KMS-11 (cell line): ENCODE measurements at regions not wholly inside any gene's neighbourhood (a gene's known extent, or its start where the extent isn't known, plus 50 kb on each side); places are given as distances from the start of the nearest gene placed in this dataset.

ENCODE experiments used
- H2AFZ ChIP-seq: fragments of 200-600 bp; sonication (generic); 2 replicates; pipeline ENCODE4 v1.6.1; 2016; ENCODE audit warnings: antibody characterized with exemption, mixed run types, low read depth
- H3K27ac ChIP-seq: fragments of 200-600 bp; sonication (generic); 2 replicates; pipeline ENCODE4 v1.6.1; 2016; ENCODE audit warnings: mild to moderate bottlenecking, mixed run types
- H3K27me3 ChIP-seq: fragments of 200-600 bp; sonication (generic); 2 replicates; pipeline ENCODE4 v1.6.1; 2017; ENCODE audit warnings: mild to moderate bottlenecking, low read depth, mixed run types, moderate library complexity; ENCODE audit not compliant: insufficient read depth
- H3K36me3 ChIP-seq: fragments of 200-600 bp; sonication (generic); 2 replicates; pipeline ENCODE4 v1.6.1; 2017; ENCODE audit warnings: mild to moderate bottlenecking, mixed run types; ENCODE audit not compliant: insufficient read depth
- H3K4me1 ChIP-seq: fragments of 200-600 bp; sonication (generic); 2 replicates; pipeline ENCODE4 v1.6.1; 2016; ENCODE audit warnings: mild to moderate bottlenecking, low read depth, mixed run types; ENCODE audit not compliant: poor library complexity, severe bottlenecking
- H3K4me2 ChIP-seq: fragments of 200-600 bp; sonication (generic); 2 replicates; pipeline ENCODE4 v1.7.0; 2016; ENCODE audit warnings: mild to moderate bottlenecking, mixed run types
- H3K4me3 ChIP-seq: fragments of 200-600 bp; sonication (generic); IDR thresholded peaks from 2 replicates; pipeline ENCODE4 v1.6.1; 2017; ENCODE audit warnings: low read depth, low read length, mixed read lengths; ENCODE audit not compliant: insufficient read depth
- H3K79me2 ChIP-seq: fragments of 200-600 bp; sonication (generic); 2 replicates; pipeline ENCODE4 v1.6.1; 2016; ENCODE audit warnings: low read depth, mixed run types; ENCODE audit not compliant: insufficient read depth
- H3K9ac ChIP-seq: fragments of 200-600 bp; sonication (generic); 2 replicates; pipeline ENCODE4 v1.6.1; 2016; ENCODE audit warnings: mild to moderate bottlenecking, mixed run types
- H4K20me1 ChIP-seq: fragments of 200-600 bp; sonication (generic); 2 replicates; pipeline ENCODE4 v1.6.1; 2016; ENCODE audit warnings: mild to moderate bottlenecking, mixed run types; ENCODE audit not compliant: insufficient read depth
- CTCF ChIP-seq: fragments of 200-600 bp; sonication (generic); conservative IDR thresholded peaks from 2 replicates; pipeline ENCODE4 v1.6.1; 2017; ENCODE audit warnings: low read depth, mild to moderate bottlenecking, antibody characterized with exemption, low read length, moderate library complexity, mixed read lengths

GRCh38 chr11:128244871-128245270, 342.5 kb downstream of the ETS1 start:
- no peak overlapping the region for H2AFZ ChIP-seq

GRCh38 chr11:128242451-128242850, 344.9 kb downstream of the ETS1 start:
- no peak for TF ChIP-seq CTCF
- no peaks in the 10 kb centered on the region for H3K36me3 ChIP-seq
- no peaks in the 10 kb centered on the region for H3K79me2 ChIP-seq
- no peaks in the 10 kb centered on the region for H3K27me3 ChIP-seq
- H3K9ac ChIP-seq = no peak overlapping the region
- H3K4me2 ChIP-seq = no peak overlapping the region
- no peak overlapping the region for H2AFZ ChIP-seq
- H3K4me3 ChIP-seq = no peak overlapping the region
- no peak overlapping the region for H3K27ac ChIP-seq
- no peaks in the 10 kb centered on the region for H3K4me1 ChIP-seq
- H4K20me1 ChIP-seq = no peaks in the 10 kb centered on the region

More at GRCh38 chr11:128244871-128245270, 342.5 kb downstream of the ETS1 start:
- no peaks in the 10 kb centered on the region for H4K20me1 ChIP-seq
- H3K4me1 ChIP-seq = no peaks in the 10 kb centered on the region
- no peaks in the 10 kb centered on the region for H3K79me2 ChIP-seq
- H3K4me3 ChIP-seq = no peak overlapping the region
- H3K27me3 ChIP-seq = no peaks in the 10 kb centered on the region
- TF ChIP-seq CTCF = no peak
- H3K36me3 ChIP-seq = no peaks in the 10 kb centered on the region
- H3K4me2 ChIP-seq = no peak overlapping the region
- H3K9ac ChIP-seq = no peak overlapping the region
- H3K27ac ChIP-seq = no peak overlapping the region

GRCh38 chr11:128240546-128240945, 346.8 kb downstream of the ETS1 start:
- no peak for TF ChIP-seq CTCF
- no peak overlapping the region for H3K4me2 ChIP-seq

GRCh38 chr11:128239306-128239705, 348.1 kb downstream of the ETS1 start:
- no peak overlapping the region for H3K4me2 ChIP-seq
- H3K4me1 ChIP-seq = no peaks in the 10 kb centered on the region
- H3K4me3 ChIP-seq = no peak overlapping the region
- no peak overlapping the region for H3K27ac ChIP-seq
- no peaks in the 10 kb centered on the region for H3K36me3 ChIP-seq
- no peak overlapping the region for H3K9ac ChIP-seq
- no peak for TF ChIP-seq CTCF
- no peaks in the 10 kb centered on the region for H3K27me3 ChIP-seq
- H3K79me2 ChIP-seq = no peaks in the 10 kb centered on the region
- no peaks in the 10 kb centered on the region for H4K20me1 ChIP-seq
- no peak overlapping the region for H2AFZ ChIP-seq

More at GRCh38 chr11:128240546-128240945, 346.8 kb downstream of the ETS1 start:
- Histone ChIP-seq H3K27me3 (no peaks in the 10 kb centered on the region), H3K79me2 (no peaks in the 10 kb centered on the region), H2AFZ (no peak overlapping the region), H3K9ac (no peak overlapping the region), H3K4me3 (no peak overlapping the region), H3K27ac (no peak overlapping the region), H3K4me1 (no peaks in the 10 kb centered on the region), H4K20me1 (no peaks in the 10 kb centered on the region), H3K36me3 (no peaks in the 10 kb centered on the region)
